ENCODE measurements at regions not wholly inside any gene's neighbourhood (a gene's known extent, or its start where the extent isn't known, plus 50 kb on each side); places are given as distances from the start of the nearest gene placed in this dataset.

DNA sequence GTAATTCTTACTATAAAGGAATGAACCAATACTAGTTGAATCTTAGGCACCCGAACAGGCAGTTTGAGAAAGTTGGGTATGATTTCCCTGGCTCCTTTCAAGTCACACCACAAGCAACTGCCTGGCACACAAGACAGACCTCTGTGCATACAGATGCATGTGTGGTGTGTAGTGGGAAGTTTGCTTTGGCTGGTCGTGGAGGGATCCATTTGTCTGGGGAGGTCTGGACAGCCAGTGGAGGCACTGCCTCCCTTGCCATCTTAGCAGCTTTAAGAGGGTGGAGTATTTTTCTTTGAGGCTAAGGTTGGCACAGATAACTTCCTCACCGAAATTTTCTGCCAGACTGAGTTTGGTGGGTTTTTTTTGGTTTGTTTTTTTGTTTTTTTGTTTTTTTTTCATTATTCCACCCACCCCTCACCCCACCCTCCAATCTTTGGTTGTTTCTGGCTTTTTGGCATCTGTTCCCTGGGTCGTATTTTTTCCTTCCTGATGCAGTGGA, 97.1 kb downstream of the TMEM212 start:
- H3K9me3 ChIP-seq: no peaks in the 10 kb centered on the region
- intact Hi-C loops (cut with DNase I): no loop called here
- H3K4me1 ChIP-seq (replicated peaks): no peaks in the 10 kb centered on the region
- DNase-seq (ENCODE audit: low spot score): no peak
- no peak overlapping the region for H3K4me3 ChIP-seq
- WGBS: 38% methylated on average over 4 of the region's 4 CpGs
- TF ChIP-seq POLR2A (IDR thresholded peaks at IDR 0.05) (no peak), POLR2AphosphoS5 (IDR thresholded peaks at IDR 0.05) (no peak)
- TF ChIP-seq, protein P1, sequence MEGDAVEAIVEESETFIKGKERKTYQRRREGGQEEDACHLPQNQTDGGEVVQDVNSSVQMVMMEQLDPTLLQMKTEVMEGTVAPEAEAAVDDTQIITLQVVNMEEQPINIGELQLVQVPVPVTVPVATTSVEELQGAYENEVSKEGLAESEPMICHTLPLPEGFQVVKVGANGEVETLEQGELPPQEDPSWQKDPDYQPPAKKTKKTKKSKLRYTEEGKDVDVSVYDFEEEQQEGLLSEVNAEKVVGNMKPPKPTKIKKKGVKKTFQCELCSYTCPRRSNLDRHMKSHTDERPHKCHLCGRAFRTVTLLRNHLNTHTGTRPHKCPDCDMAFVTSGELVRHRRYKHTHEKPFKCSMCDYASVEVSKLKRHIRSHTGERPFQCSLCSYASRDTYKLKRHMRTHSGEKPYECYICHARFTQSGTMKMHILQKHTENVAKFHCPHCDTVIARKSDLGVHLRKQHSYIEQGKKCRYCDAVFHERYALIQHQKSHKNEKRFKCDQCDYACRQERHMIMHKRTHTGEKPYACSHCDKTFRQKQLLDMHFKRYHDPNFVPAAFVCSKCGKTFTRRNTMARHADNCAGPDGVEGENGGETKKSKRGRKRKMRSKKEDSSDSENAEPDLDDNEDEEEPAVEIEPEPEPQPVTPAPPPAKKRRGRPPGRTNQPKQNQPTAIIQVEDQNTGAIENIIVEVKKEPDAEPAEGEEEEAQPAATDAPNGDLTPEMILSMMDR (IDR thresholded peaks at IDR 0.05): no peak
- H3K27ac ChIP-seq: no peak overlapping the region
- no peaks in the 10 kb centered on the region for H3K36me3 ChIP-seq
- H3K27me3 ChIP-seq (replicated peaks; ENCODE audit: insufficient read depth): no peaks in the 10 kb centered on the region

DNA sequence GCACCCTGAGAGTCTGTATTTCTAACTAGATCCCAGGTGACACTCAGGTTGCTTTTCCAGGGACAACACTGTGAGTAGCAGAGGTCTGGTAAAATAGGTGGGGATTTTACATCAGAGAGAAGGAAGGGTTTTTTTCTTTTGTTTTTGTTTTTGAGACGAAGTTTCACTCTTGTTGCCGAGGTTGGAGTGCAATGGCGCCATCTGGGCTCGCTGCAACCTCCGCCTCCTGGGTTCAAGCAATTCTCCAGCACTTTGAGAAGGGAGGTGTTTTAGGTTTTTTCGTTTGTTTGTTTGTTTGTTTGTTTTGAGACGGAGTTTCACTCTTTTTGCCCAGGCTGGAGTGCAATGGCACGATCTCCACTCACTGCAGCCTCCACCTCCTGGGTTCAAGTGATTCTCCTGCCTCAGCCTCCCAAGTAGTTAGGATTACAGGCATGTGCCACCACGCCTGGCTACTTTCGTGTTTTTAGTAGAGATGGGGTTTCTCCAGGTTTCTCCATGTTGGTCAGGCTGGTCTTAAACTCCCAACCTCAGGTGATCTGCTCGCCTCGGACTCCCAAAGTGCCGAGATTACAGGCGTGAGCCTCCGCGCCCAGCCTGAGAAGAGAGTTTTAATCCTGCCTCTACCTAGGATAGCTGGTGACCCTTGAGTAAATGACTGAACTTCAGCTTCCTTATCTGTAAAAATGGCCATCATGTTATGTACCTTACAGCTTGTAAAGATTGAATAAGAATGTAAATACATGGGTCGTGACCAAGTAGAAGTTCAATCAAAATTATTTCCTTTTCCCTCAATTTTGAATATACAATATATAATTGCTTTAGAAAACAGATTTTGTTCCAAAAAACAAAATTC, 95.9 kb upstream of the FNDC3B start:
- no peak overlapping the region for H3K27ac ChIP-seq
- no peaks in the 10 kb centered on the region for H3K9me3 ChIP-seq
- no peak overlapping the region for H3K4me3 ChIP-seq
- intact Hi-C loops (cut with DNase I): no loop called here
- 90% methylated on average over 16 of the region's 17 CpGs for WGBS
- H3K27me3 ChIP-seq (replicated peaks; ENCODE audit: insufficient read depth): no peaks in the 10 kb centered on the region
- TF ChIP-seq POLR2AphosphoS5 (IDR thresholded peaks at IDR 0.05): no peak
- TF ChIP-seq, protein P1 (IDR thresholded peaks at IDR 0.05): no peak
- no peak for TF ChIP-seq POLR2A (IDR thresholded peaks at IDR 0.05)
- no peak for DNase-seq (ENCODE audit: low spot score)
- no peaks in the 10 kb centered on the region for H3K36me3 ChIP-seq
- no peaks in the 10 kb centered on the region for H3K4me1 ChIP-seq (replicated peaks)

DNA sequence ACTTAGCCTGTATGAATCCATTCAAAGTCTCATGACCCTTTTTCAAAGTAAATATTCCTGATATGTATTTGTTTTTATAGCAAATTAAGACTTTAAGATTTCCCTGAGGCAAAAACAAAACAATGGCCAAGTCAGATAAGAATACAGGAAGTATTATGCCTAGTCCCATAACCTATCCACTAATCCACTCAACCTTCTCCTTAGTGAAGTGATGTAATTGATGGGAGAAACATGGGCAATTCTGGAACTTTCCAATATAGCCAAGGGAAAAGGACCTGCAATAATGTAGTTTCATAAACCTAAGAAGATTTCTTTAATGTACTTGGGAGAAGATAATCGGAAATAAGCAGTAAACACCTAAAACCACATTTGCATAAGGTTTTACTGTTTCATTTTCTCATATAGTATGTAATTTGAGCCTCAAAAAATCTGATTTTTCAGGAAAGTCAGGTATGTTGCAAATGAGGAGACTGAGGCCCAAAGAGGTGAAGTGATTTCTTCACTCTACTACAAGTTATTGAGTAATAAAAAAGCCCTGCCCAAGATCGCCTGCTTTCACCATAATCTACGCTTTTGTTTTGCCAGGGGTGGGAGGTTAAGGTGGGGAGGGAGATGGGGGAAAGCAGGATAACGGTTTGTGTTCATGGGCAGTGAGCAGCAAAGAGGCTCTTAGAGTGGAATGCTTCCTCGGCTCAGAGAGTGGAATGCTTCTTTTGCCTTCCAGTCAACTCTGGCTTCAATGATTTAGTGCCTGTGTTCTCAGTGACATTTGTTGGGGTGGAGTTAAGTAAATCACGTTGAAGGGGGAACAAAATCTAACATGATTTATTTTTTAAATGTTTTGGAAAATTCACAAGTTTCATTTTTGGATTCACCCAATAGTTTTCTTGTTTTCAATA, 95.0 kb upstream of the FNDC3B start:
- H3K36me3 ChIP-seq: no peaks in the 10 kb centered on the region
- H3K4me1 ChIP-seq (replicated peaks): no peaks in the 10 kb centered on the region
- H3K4me3 ChIP-seq: no peak overlapping the region
- intact Hi-C loops (cut with DNase I): no loop called here
- no peaks in the 10 kb centered on the region for H3K27me3 ChIP-seq (replicated peaks; ENCODE audit: insufficient read depth)
- no peak overlapping the region for H3K27ac ChIP-seq
- no peaks in the 10 kb centered on the region for H3K9me3 ChIP-seq
- DNase-seq (ENCODE audit: low spot score): no peak
- WGBS: 29% methylated on average over 6 of the region's 6 CpGs
- TF ChIP-seq, protein P1 (IDR thresholded peaks at IDR 0.05): no peak
- TF ChIP-seq POLR2A (IDR thresholded peaks at IDR 0.05): no peak
- no peak for TF ChIP-seq POLR2AphosphoS5 (IDR thresholded peaks at IDR 0.05)

DNA sequence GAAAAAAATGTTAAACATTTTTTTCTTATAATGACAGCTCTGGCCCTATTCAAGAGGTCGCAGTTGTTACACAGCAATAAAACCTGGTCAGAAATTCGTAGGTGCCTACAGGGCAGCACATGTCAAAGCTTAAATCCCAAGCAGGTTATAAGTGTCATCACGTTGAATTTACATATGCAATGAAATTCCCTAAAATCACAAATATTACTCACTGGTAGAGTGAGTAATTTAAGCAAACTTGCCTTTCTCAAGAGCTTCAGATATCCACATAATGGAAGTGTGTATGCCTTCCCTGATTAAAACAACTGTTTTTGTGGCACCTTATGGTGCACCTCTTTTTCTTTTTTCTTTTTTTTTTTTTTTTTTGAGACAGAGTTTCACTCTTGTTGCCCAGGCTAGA, 90.7 kb upstream of the FNDC3B start:
- Histone ChIP-seq H3K27ac (no peak overlapping the region), H3K4me3 (no peak overlapping the region), H3K4me1 (replicated peaks) (no peaks in the 10 kb centered on the region), H3K9me3 (no peaks in the 10 kb centered on the region), H3K36me3 (no peaks in the 10 kb centered on the region), H3K27me3 (replicated peaks; ENCODE audit: insufficient read depth) (no peaks in the 10 kb centered on the region)
- TF ChIP-seq, protein P1 (IDR thresholded peaks at IDR 0.05): no peak
- TF ChIP-seq POLR2AphosphoS5 (IDR thresholded peaks at IDR 0.05) (no peak), POLR2A (IDR thresholded peaks at IDR 0.05) (no peak)
- no peak for DNase-seq (ENCODE audit: low spot score)
- intact Hi-C loops (cut with DNase I): no loop called here
- 77% methylated on average over 3 of the region's 3 CpGs for WGBS

Measured in prostate gland (tissue), 2 donors.